ENCODE measurements at regions not wholly inside any gene's neighbourhood (a gene's known extent, or its start where the extent isn't known, plus 50 kb on each side); places are given as distances from the start of the nearest gene placed in this dataset.

- Mint-ChIP-seq H3K27ac (no peak overlapping the region), H3K27me3 (ENCODE audit: low read depth in 3 of 3) (peaks cover 0 to 3% (median 0%) of the 10 kb centered on the region in 3 donors), H3K4me3 (no peak overlapping the region), H3K4me1 (no peaks in the 10 kb centered on the region), H3K9me3 (peaks cover 11 to 20% (median 14%) of the 10 kb centered on the region in 7 donors), H3K36me3 (no peaks in the 10 kb centered on the region)
- H3K27ac ChIP-seq (ENCODE audit: low read depth in 1 of 2, low read length in 2 of 2), result no peak overlapping the region
- no peaks in the 10 kb centered on the region for H3K27me3 ChIP-seq (ENCODE audit: control insufficient read depth in 2 of 2, insufficient read depth in 2 of 2, low read length in 2 of 2)
- TF ChIP-seq CTCF (IDR thresholded peaks at IDR 0.05), result no peak
- H3K4me1 ChIP-seq (ENCODE audit: control insufficient read depth in 1 of 2, insufficient read depth in 2 of 2, low read length in 2 of 2), result no peaks in the 10 kb centered on the region
- 100% methylated on average over 1 of the region's 1 CpG for WGBS (ENCODE audit: insufficient coverage)
- H3K9me3 ChIP-seq (replicated peaks in 1 of 2; ENCODE audit: control insufficient read depth in 1 of 2, insufficient read depth in 1 of 2, low read length in 2 of 2), result peaks cover 0 to 18% of the 10 kb centered on the region in 2 donors
- H3K4me2 ChIP-seq (replicated peaks; ENCODE audit: extremely low read depth, low read length, poor library complexity, severe bottlenecking), result no peak overlapping the region
- H2AFZ ChIP-seq (ENCODE audit: insufficient read depth, low read depth, low read length, poor library complexity, severe bottlenecking), result no peak overlapping the region
- H3K4me3 ChIP-seq (replicated peaks in 1 of 3; ENCODE audit: low read depth in 2 of 3, low read length in 3 of 3), result no peak overlapping the region
- intact Hi-C loops (cut with micrococcal nuclease), result no loop called here
- DNase-seq, result no peak
- no peaks in the 10 kb centered on the region for H3K36me3 ChIP-seq (replicated peaks in 1 of 2; ENCODE audit: control insufficient read depth in 1 of 2, insufficient read depth in 2 of 2, low read length in 2 of 2)
- H3K9ac ChIP-seq (ENCODE audit: insufficient read depth, low read length, poor library complexity, severe bottlenecking), result no peak overlapping the region
- H3K79me2 ChIP-seq (ENCODE audit: insufficient read depth, low read length), result no peaks in the 10 kb centered on the region
- H4K20me1 ChIP-seq (ENCODE audit: insufficient read depth, low read length), result no peaks in the 10 kb centered on the region
Observed at GRCh38 chr10:44245601-44245938, 139.3 kb downstream of the CXCL12 start.

- H2AFZ ChIP-seq (ENCODE audit: insufficient read depth, low read depth, low read length, poor library complexity, severe bottlenecking), result no peak overlapping the region
- intact Hi-C loops (cut with micrococcal nuclease), result no loop called here
- Mint-ChIP-seq H3K4me3 (no peak overlapping the region), H3K27me3 (ENCODE audit: low read depth in 3 of 3) (peaks cover 0 to 2% (median 0%) of the 10 kb centered on the region in 3 donors), H3K27ac (no peak overlapping the region), H3K4me1 (no peaks in the 10 kb centered on the region), H3K36me3 (no peaks in the 10 kb centered on the region), H3K9me3 (peaks cover 9 to 21% (median 12%) of the 10 kb centered on the region in 7 donors)
- no peak for DNase-seq
- no peaks in the 10 kb centered on the region for H3K27me3 ChIP-seq (ENCODE audit: control insufficient read depth in 2 of 2, insufficient read depth in 2 of 2, low read length in 2 of 2)
- no peaks in the 10 kb centered on the region for H3K4me1 ChIP-seq (ENCODE audit: control insufficient read depth in 1 of 2, insufficient read depth in 2 of 2, low read length in 2 of 2)
- 90% methylated on average over 2 of the region's 9 CpGs for WGBS (ENCODE audit: insufficient coverage)
- peaks cover 0 to 18% of the 10 kb centered on the region in 2 donors for H3K9me3 ChIP-seq (replicated peaks in 1 of 2; ENCODE audit: control insufficient read depth in 1 of 2, insufficient read depth in 1 of 2, low read length in 2 of 2)
- H3K27ac ChIP-seq (ENCODE audit: low read depth in 1 of 2, low read length in 2 of 2), result no peak overlapping the region
- no peak overlapping the region for H3K9ac ChIP-seq (ENCODE audit: insufficient read depth, low read length, poor library complexity, severe bottlenecking)
- H3K4me3 ChIP-seq (replicated peaks in 1 of 3; ENCODE audit: low read depth in 2 of 3, low read length in 3 of 3), result no peak overlapping the region
- H3K4me2 ChIP-seq (replicated peaks; ENCODE audit: extremely low read depth, low read length, poor library complexity, severe bottlenecking), result no peak overlapping the region
- no peaks in the 10 kb centered on the region for H3K79me2 ChIP-seq (ENCODE audit: insufficient read depth, low read length)
- no peaks in the 10 kb centered on the region for H3K36me3 ChIP-seq (replicated peaks in 1 of 2; ENCODE audit: control insufficient read depth in 1 of 2, insufficient read depth in 2 of 2, low read length in 2 of 2)
- no peak for TF ChIP-seq CTCF (IDR thresholded peaks at IDR 0.05)
- no peaks in the 10 kb centered on the region for H4K20me1 ChIP-seq (ENCODE audit: insufficient read depth, low read length)
Observed at GRCh38 chr10:44244745-44245600, 139.9 kb downstream of the CXCL12 start.
